Colonic mucosa (tissue), 4 donors: ENCODE measurements at regions not wholly inside any gene's neighbourhood (a gene's known extent, or its start where the extent isn't known, plus 50 kb on each side); places are given as distances from the start of the nearest gene placed in this dataset.

Experiments used
- DNase-seq: peaks from one replicate; pipeline ENCODE4 v3.0.0-alpha.2; 2020
- H3K27ac ChIP-seq: fragments of 200-600 bp; one replicate; pipeline ENCODE4 v1.8.0; 2021
- H3K27me3 ChIP-seq: fragments of 200-600 bp; one replicate; pipeline ENCODE4 v1.8.0; 2021
- H3K36me3 ChIP-seq: fragments of 200-600 bp; one replicate; pipeline ENCODE4 v1.8.0; 2021
- H3K4me1 ChIP-seq: fragments of 200-600 bp; one replicate; pipeline ENCODE4 v1.8.0; 2021; ENCODE audit warnings: mild to moderate bottlenecking
- H3K4me3 ChIP-seq: fragments of 200-600 bp; one replicate; pipeline ENCODE4 v1.8.0; 2021
- H3K9ac ChIP-seq, 2 donors: one replicate each; pipeline ENCODE4 v1.7.0; 2013; ENCODE audit warnings: control low read depth in 2 of 2, low read depth in 2 of 2, low read length in 2 of 2
- H3K9me3 ChIP-seq: fragments of 200-600 bp; one replicate; pipeline ENCODE4 v1.8.0; 2021
- intact Hi-C: fragments of 100-400 bp; cut with DNase I; formaldehyde crosslinking; loops from one replicate; pipeline ENCODE4 v1.14.1; 2022
- TF ChIP-seq, protein P1 (sequence below): fragments of 200-600 bp; IDR thresholded peaks from one replicate; pipeline ENCODE4 v1.8.0; 2022; ENCODE audit warnings: antibody characterized with exemption, mild to moderate bottlenecking
- donor health status: healthy.
- donor health status: DM: no; HTN: no; CAD: no.
- donor health status: DM: no; HTN: no; CAD: no.

DNA sequence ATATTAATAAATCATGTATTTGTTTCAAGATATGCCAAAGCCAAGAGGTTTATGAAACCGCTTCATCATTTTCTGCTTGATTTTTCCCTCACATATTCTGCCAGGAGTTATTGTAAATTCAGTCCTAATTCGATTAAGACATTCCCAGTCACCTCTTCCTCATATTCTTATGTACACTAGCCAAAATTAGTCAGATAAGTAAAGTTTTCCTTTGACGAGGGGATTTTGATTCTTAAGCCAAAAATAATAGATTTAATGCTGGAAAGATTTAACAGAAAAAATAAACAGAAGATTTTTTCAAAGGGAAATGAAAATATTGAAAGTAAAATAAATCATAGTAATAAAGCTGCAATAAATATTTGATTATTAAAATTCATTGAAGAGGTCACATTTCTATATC lies 51.0 kb upstream of the VEGFC start:
- TF ChIP-seq, protein P1, sequence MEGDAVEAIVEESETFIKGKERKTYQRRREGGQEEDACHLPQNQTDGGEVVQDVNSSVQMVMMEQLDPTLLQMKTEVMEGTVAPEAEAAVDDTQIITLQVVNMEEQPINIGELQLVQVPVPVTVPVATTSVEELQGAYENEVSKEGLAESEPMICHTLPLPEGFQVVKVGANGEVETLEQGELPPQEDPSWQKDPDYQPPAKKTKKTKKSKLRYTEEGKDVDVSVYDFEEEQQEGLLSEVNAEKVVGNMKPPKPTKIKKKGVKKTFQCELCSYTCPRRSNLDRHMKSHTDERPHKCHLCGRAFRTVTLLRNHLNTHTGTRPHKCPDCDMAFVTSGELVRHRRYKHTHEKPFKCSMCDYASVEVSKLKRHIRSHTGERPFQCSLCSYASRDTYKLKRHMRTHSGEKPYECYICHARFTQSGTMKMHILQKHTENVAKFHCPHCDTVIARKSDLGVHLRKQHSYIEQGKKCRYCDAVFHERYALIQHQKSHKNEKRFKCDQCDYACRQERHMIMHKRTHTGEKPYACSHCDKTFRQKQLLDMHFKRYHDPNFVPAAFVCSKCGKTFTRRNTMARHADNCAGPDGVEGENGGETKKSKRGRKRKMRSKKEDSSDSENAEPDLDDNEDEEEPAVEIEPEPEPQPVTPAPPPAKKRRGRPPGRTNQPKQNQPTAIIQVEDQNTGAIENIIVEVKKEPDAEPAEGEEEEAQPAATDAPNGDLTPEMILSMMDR: no peak
- no peaks in the 10 kb centered on the region for H3K4me1 ChIP-seq

DNA sequence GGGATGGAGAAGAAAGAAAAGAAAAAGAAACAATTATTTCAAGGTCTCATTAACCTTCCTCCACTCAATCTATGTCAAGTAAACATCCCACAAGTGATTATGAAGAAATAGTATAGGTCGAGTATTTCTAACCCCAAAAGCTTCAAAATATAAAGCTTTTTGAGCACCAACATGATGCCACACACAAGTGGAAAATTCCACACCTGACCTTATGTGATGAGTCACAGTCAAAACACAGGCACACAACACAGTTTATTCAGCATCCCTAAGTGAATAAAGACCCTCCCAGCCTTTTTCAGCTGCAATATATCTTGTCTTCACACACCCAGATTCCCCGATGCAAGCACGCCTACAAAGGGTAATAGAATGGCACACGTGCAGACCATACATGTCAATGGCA lies 51.7 kb upstream of the VEGFC start:
- no peak overlapping the region for H3K27ac ChIP-seq
- no peaks in the 10 kb centered on the region for H3K9me3 ChIP-seq
- no peaks in the 10 kb centered on the region for H3K36me3 ChIP-seq
- intact Hi-C loops: no loop called here
- TF ChIP-seq, protein P1: no peak
- DNase-seq: no peak
- H3K4me1 ChIP-seq: no peaks in the 10 kb centered on the region
- H3K4me3 ChIP-seq: no peak overlapping the region
- no peaks in the 10 kb centered on the region for H3K27me3 ChIP-seq
- H3K9ac ChIP-seq: no peak overlapping the region

More for the DNA sequence above, 51.0 kb upstream of the VEGFC start:
- DNase-seq: no peak
- H3K27ac ChIP-seq: no peak overlapping the region
- H3K4me3 ChIP-seq: no peak overlapping the region
- no peak overlapping the region for H3K9ac ChIP-seq
- H3K27me3 ChIP-seq: no peaks in the 10 kb centered on the region
- H3K9me3 ChIP-seq: no peaks in the 10 kb centered on the region
- H3K36me3 ChIP-seq: no peaks in the 10 kb centered on the region
- intact Hi-C loops: no loop called here

DNA sequence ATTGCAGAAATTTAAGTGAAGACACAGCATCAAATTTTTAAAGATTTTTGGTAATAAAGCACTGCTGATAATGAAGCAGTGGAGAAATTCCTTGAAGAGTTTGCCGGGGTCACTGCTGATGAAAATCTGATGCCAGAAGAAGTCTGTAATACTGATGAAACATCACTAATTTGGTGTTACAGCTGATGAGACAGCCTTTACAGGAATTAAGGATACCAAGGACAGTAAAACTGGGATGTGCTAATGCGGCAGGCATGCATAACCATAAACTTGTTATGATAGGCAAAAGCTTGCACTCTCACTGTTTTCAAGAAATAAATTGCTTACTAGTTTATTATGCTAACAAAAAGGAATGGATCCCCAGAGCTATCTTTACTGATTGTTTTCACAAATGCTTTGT lies 52.9 kb upstream of the VEGFC start:
- Histone ChIP-seq H3K4me3 (no peak overlapping the region), H3K27ac (no peak overlapping the region), H3K9me3 (no peaks in the 10 kb centered on the region), H3K9ac (no peak overlapping the region), H3K4me1 (no peaks in the 10 kb centered on the region), H3K36me3 (no peaks in the 10 kb centered on the region), H3K27me3 (no peaks in the 10 kb centered on the region)
- DNase-seq: no peak
- intact Hi-C loops: no loop called here
- TF ChIP-seq, protein P1: no peak

DNA sequence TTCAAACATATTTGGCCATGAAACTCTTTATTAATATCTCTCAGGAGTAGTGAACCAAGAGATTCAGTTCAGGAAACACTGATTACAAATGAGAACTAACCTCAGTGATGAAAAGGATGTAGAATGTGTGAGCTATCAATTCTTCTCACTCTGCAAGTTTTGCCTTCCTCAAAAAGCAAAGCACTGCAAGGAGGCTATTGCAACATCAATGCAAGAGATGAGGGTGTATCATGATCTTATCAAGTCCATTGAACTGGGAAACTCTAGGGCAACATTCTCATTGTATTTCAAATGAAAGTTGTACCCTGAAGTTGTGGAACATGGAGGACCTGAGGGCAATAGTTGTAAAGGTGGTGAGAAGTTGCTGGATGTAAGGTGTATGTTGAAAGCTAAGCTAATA lies 56.4 kb upstream of the VEGFC start:
- no peak for DNase-seq
- H3K27me3 ChIP-seq: no peaks in the 10 kb centered on the region
- H3K4me3 ChIP-seq: no peak overlapping the region
- no peaks in the 10 kb centered on the region for H3K36me3 ChIP-seq
- H3K27ac ChIP-seq: no peak overlapping the region
- intact Hi-C loops: no loop called here
- no peak overlapping the region for H3K9ac ChIP-seq
- TF ChIP-seq, protein P1: no peak
- no peaks in the 10 kb centered on the region for H3K4me1 ChIP-seq
- H3K9me3 ChIP-seq: no peaks in the 10 kb centered on the region

DNA sequence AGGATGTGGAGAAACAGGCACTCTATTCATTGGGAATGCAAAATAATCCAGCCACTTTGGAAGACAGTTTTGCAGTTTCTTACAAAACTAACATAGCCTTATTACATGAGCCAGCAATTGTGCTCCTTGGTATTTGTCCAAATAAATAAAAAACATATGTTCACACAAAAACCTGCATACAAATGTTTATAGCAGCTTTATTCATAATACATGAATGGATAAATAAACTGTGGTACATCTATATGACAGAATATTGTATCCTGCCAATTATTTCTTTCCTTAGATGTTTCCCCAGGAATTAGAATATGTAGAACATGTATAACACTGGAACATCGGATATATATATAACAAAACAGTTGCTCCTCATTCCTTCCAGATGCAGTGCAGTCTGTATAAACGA lies 57.7 kb upstream of the VEGFC start:
- TF ChIP-seq, protein P1: no peak
- no peaks in the 10 kb centered on the region for H3K4me1 ChIP-seq
- no peak for DNase-seq
- H3K9me3 ChIP-seq: no peaks in the 10 kb centered on the region
- intact Hi-C loops: no loop called here
- H3K9ac ChIP-seq: no peak overlapping the region
- no peaks in the 10 kb centered on the region for H3K36me3 ChIP-seq
- H3K27me3 ChIP-seq: no peaks in the 10 kb centered on the region
- no peak overlapping the region for H3K4me3 ChIP-seq
- H3K27ac ChIP-seq: no peak overlapping the region

DNA sequence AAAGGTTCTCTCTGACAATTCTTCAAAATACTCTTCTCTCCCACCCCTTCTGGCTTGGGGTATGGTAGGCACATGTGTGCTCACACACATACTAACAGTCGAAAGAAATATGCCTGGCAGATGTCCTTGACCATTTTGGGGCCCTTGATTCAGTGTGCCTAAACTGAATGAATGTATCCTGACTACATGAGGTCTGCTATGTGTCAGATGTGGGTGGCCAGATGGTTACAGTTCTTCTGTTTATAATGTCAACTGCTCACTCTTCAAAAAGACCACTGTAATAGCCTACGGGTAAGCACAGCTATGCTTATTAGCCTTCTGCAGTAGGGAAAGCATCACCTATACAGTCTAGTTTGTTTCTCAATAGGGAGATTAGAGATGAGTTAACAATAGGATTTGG lies 63.7 kb upstream of the VEGFC start:
- DNase-seq: no peak
- intact Hi-C loops: no loop called here
- Histone ChIP-seq H3K27me3 (no peaks in the 10 kb centered on the region), H3K9me3 (no peaks in the 10 kb centered on the region), H3K27ac (no peak overlapping the region), H3K36me3 (no peaks in the 10 kb centered on the region), H3K9ac (no peak overlapping the region), H3K4me1 (no peaks in the 10 kb centered on the region), H3K4me3 (no peak overlapping the region)
- TF ChIP-seq, protein P1: no peak
